ENCODE measurements at regions not wholly inside any gene's neighbourhood (a gene's known extent, or its start where the extent isn't known, plus 50 kb on each side); places are given as distances from the start of the nearest gene placed in this dataset.

DNA sequence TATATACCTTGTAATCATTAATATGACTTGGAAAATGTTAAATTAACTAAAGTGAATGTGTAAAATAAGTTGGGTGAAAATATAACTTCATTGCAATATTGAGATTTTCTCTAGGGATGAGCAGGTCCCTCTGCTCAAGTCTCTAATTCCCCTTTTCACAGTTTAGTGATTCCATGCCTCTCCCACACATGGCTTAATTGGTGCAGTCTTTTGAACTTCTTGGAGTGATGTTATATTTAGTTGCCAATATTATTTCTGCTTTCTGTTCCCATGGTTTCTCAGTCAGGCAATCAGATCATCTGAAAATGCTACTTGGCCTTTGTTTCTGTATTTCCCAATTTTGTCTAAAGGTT, 233.7 kb upstream of the SPOPL start:
- TF ChIP-seq CREB1 (IDR thresholded peaks at IDR 0.05; ENCODE audit: low read depth) (no peak), TCF12 (IDR thresholded peaks at IDR 0.05; ENCODE audit: low read depth) (no peak), TAF1 (IDR thresholded peaks at IDR 0.05; ENCODE audit: low read depth) (no peak), CEBPB (IDR thresholded peaks at IDR 0.05) (no peak), NFIC (IDR thresholded peaks at IDR 0.05) (no peak), TEAD4 (IDR thresholded peaks at IDR 0.05) (no peak), EGR1 (IDR thresholded peaks at IDR 0.05) (no peak), EP300 (IDR thresholded peaks at IDR 0.05; ENCODE audit: borderline replicate concordance) (no peak), RAD21 (IDR thresholded peaks at IDR 0.05; ENCODE audit: low read depth) (no peak), ZBTB7A (IDR thresholded peaks at IDR 0.05; ENCODE audit: low read depth) (no peak), YY1 (IDR thresholded peaks at IDR 0.05; ENCODE audit: low read depth) (no peak), FOXM1 (IDR thresholded peaks at IDR 0.05; ENCODE audit: borderline replicate concordance, low read depth) (no peak)
- TF ChIP-seq, protein P1, sequence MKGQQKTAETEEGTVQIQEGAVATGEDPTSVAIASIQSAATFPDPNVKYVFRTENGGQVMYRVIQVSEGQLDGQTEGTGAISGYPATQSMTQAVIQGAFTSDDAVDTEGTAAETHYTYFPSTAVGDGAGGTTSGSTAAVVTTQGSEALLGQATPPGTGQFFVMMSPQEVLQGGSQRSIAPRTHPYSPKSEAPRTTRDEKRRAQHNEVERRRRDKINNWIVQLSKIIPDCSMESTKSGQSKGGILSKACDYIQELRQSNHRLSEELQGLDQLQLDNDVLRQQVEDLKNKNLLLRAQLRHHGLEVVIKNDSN (IDR thresholded peaks at IDR 0.05) = no peak
- TF ChIP-seq, protein P2, sequence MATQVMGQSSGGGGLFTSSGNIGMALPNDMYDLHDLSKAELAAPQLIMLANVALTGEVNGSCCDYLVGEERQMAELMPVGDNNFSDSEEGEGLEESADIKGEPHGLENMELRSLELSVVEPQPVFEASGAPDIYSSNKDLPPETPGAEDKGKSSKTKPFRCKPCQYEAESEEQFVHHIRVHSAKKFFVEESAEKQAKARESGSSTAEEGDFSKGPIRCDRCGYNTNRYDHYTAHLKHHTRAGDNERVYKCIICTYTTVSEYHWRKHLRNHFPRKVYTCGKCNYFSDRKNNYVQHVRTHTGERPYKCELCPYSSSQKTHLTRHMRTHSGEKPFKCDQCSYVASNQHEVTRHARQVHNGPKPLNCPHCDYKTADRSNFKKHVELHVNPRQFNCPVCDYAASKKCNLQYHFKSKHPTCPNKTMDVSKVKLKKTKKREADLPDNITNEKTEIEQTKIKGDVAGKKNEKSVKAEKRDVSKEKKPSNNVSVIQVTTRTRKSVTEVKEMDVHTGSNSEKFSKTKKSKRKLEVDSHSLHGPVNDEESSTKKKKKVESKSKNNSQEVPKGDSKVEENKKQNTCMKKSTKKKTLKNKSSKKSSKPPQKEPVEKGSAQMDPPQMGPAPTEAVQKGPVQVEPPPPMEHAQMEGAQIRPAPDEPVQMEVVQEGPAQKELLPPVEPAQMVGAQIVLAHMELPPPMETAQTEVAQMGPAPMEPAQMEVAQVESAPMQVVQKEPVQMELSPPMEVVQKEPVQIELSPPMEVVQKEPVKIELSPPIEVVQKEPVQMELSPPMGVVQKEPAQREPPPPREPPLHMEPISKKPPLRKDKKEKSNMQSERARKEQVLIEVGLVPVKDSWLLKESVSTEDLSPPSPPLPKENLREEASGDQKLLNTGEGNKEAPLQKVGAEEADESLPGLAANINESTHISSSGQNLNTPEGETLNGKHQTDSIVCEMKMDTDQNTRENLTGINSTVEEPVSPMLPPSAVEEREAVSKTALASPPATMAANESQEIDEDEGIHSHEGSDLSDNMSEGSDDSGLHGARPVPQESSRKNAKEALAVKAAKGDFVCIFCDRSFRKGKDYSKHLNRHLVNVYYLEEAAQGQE (IDR thresholded peaks at IDR 0.05; ENCODE audit: low read depth) = no peak
- TF ChIP-seq, protein P3, sequence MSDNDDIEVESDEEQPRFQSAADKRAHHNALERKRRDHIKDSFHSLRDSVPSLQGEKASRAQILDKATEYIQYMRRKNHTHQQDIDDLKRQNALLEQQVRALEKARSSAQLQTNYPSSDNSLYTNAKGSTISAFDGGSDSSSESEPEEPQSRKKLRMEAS (IDR thresholded peaks at IDR 0.05) = no peak

DNA sequence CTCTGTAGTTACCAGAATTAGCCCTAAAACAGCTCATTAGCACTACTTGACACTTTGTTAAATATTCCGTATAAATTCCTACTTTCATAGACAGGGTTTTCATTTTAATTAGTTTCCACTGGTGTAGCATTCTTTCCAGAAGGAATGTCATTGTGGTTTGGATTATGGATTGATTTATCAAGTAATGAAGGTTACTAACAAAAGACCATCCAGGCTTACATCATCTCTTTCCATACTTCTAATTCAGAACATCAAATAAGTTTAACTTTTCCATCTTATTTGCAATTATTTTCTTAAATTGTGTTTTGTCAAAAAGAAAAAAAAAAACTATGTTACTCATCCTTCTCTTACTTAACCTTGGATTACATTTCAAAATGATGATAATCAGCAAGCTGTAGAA, 231.8 kb upstream of the SPOPL start:
- TF ChIP-seq FOXM1 (IDR thresholded peaks at IDR 0.05; ENCODE audit: borderline replicate concordance, low read depth) (no peak), CEBPB (IDR thresholded peaks at IDR 0.05) (no peak), CREB1 (IDR thresholded peaks at IDR 0.05; ENCODE audit: low read depth) (no peak)

DNA sequence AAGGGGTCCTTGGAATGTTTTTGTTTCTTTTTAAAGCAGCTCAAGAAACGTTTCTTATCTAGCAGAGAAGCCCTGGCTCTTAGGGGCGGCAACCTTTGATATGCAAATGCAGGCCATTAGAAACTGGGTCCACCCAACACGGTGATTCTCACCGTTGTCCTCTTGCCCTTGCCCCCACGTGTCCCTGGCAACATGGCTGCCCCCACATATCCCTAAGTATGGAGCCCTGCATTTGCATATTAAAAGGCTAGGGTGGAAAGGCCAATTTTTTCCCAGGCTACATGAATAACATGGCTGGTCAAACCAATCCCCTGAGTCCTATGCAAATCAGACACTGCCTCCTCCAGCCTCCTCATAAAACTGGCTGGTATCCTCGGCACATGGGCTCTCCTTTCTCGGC, 230.1 kb upstream of the SPOPL start:
- TF ChIP-seq CREB1 (IDR thresholded peaks at IDR 0.05; ENCODE audit: low read depth) (no peak), TCF12 (IDR thresholded peaks at IDR 0.05; ENCODE audit: low read depth) (no peak), FOXM1 (IDR thresholded peaks at IDR 0.05; ENCODE audit: borderline replicate concordance, low read depth) (no peak), ZBTB7A (IDR thresholded peaks at IDR 0.05; ENCODE audit: low read depth) (no peak), EP300 (IDR thresholded peaks at IDR 0.05; ENCODE audit: borderline replicate concordance) (no peak), RAD21 (IDR thresholded peaks at IDR 0.05; ENCODE audit: low read depth) (no peak), TAF1 (IDR thresholded peaks at IDR 0.05; ENCODE audit: low read depth) (no peak), EGR1 (IDR thresholded peaks at IDR 0.05) (no peak), TEAD4 (IDR thresholded peaks at IDR 0.05) (no peak), CEBPB (IDR thresholded peaks at IDR 0.05) (no peak), YY1 (IDR thresholded peaks at IDR 0.05; ENCODE audit: low read depth) (no peak), NFIC (IDR thresholded peaks at IDR 0.05) (no peak)
- TF ChIP-seq, protein P1 (IDR thresholded peaks at IDR 0.05) = no peak
- TF ChIP-seq, protein P3 (IDR thresholded peaks at IDR 0.05) = no peak
- TF ChIP-seq, protein P2 (IDR thresholded peaks at IDR 0.05; ENCODE audit: low read depth) = no peak

DNA sequence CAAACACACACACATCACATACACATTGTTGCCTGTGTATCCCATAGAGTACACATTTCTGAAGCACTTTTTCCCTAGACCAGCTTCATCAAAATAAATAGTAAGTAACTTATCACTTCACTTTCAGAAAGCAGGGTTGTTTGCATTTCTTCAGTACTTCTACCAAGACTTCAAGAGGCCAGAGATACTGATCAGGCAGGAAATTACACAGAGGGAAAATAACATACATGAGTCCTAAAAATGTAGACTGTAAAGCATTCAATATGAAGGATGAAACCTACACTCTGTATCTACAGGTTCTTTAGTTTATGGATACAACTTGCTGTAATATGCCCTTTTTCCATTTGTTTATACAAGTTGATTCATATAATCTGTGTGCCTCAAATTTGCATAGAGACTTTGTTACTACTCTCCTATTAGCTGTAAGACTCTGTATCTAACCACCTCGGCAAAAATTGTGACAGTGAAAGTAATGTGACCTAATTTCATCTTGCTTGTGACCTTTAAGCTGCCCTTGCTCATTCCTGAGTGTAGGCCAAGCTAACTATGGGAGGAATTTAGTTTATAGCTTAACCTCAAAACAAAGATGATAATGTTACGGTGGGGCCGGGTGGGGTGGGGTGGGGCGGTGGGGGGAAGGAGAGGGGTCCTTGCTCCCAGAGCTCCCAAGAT, 228.9 kb upstream of the SPOPL start:
- TF ChIP-seq, protein P3 (IDR thresholded peaks at IDR 0.05) = no peak
- no peak for TF ChIP-seq EP300 (IDR thresholded peaks at IDR 0.05; ENCODE audit: borderline replicate concordance)
- TF ChIP-seq RAD21 (IDR thresholded peaks at IDR 0.05; ENCODE audit: low read depth) = no peak
- no peak for TF ChIP-seq CREB1 (IDR thresholded peaks at IDR 0.05; ENCODE audit: low read depth)
- TF ChIP-seq TAF1 (IDR thresholded peaks at IDR 0.05; ENCODE audit: low read depth) = no peak
- TF ChIP-seq CEBPB (IDR thresholded peaks at IDR 0.05) = no peak
- TF ChIP-seq YY1 (IDR thresholded peaks at IDR 0.05; ENCODE audit: low read depth) = no peak
- no peak for TF ChIP-seq FOXM1 (IDR thresholded peaks at IDR 0.05; ENCODE audit: borderline replicate concordance, low read depth)
- no peak for TF ChIP-seq EGR1 (IDR thresholded peaks at IDR 0.05)
- TF ChIP-seq, protein P1 (IDR thresholded peaks at IDR 0.05) = no peak

Measured in Ishikawa (cell line).